ENCODE measurements at regions not wholly inside any gene's neighbourhood (a gene's known extent, or its start where the extent isn't known, plus 50 kb on each side); places are given as distances from the start of the nearest gene placed in this dataset.

DNA sequence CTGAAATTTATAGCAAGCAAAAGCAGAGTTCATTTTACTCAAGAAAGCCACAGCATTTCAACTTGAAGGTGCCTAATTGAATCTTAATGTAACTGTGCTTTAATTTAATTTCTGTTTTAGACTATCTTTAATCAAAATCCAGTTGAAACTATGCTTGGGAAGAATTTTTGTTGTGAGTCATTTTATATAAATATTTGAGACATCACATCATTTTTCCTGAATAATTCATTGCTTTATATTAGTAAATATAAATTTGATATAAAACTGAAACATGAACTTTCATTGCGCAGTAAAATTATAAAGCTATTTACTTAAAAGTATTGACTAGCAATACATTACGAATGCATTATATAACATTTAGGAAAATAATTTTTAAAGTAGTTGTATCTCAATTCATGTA is 1937.1 kb upstream of the CDH9 start:
- Histone ChIP-seq H3K9me3 (ENCODE audit: low read depth, low read length) (no peaks in the 10 kb centered on the region), H3K4me3 (ENCODE audit: insufficient read depth, low read length) (no peak overlapping the region), H3K27ac (ENCODE audit: low read depth, low read length) (no peak overlapping the region), H3K27me3 (ENCODE audit: insufficient read depth, low read length) (no peaks in the 10 kb centered on the region), H2AFZ (ENCODE audit: low read length) (no peak overlapping the region), H3K4me1 (ENCODE audit: insufficient read depth, low read length) (no peaks in the 10 kb centered on the region), H3K4me2 (ENCODE audit: insufficient read depth, low read length) (no peak overlapping the region), H4K20me1 (ENCODE audit: insufficient read depth, low read length) (no peaks in the 10 kb centered on the region), H3K36me3 (ENCODE audit: insufficient read depth, low read length) (no peaks in the 10 kb centered on the region), H3K79me2 (ENCODE audit: insufficient read depth, low read length) (no peaks in the 10 kb centered on the region)
- TF ChIP-seq, protein P1, sequence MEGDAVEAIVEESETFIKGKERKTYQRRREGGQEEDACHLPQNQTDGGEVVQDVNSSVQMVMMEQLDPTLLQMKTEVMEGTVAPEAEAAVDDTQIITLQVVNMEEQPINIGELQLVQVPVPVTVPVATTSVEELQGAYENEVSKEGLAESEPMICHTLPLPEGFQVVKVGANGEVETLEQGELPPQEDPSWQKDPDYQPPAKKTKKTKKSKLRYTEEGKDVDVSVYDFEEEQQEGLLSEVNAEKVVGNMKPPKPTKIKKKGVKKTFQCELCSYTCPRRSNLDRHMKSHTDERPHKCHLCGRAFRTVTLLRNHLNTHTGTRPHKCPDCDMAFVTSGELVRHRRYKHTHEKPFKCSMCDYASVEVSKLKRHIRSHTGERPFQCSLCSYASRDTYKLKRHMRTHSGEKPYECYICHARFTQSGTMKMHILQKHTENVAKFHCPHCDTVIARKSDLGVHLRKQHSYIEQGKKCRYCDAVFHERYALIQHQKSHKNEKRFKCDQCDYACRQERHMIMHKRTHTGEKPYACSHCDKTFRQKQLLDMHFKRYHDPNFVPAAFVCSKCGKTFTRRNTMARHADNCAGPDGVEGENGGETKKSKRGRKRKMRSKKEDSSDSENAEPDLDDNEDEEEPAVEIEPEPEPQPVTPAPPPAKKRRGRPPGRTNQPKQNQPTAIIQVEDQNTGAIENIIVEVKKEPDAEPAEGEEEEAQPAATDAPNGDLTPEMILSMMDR (IDR thresholded peaks at IDR 0.05; ENCODE audit: extremely low read depth, low read depth, low read length), result no peak
- DNase-seq (ENCODE audit: insufficient read length, low spot score, missing footprints), result no peak

DNA sequence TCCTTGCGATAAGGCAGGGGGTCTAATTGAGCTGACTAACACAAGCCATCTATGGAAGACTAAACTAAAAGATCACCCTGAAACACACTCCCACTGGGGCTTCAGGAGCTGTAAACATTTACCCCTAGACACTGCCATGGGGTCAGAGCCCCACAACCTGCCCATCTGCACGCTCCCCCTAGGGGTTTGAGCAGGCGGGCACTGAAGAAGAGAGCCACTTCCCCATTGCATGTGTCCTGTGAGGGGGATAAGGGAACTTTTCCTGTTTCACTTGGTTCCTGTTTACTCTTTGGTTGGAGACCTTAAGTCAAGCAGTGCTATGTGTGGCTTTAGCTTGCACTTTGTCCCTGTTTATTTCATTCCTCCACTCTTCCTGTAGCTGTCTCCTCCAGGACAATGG is 1929.5 kb upstream of the CDH9 start:
- H3K79me2 ChIP-seq (ENCODE audit: insufficient read depth, low read length), result no peaks in the 10 kb centered on the region
- DNase-seq (ENCODE audit: insufficient read length, low spot score, missing footprints), result no peak
- H3K4me2 ChIP-seq (ENCODE audit: insufficient read depth, low read length), result no peak overlapping the region
- H3K4me1 ChIP-seq (ENCODE audit: insufficient read depth, low read length), result no peaks in the 10 kb centered on the region
- H3K4me3 ChIP-seq (ENCODE audit: insufficient read depth, low read length), result no peak overlapping the region
- TF ChIP-seq, protein P1 (IDR thresholded peaks at IDR 0.05; ENCODE audit: extremely low read depth, low read depth, low read length), result no peak
- H3K27me3 ChIP-seq (ENCODE audit: insufficient read depth, low read length), result no peaks in the 10 kb centered on the region
- H3K27ac ChIP-seq (ENCODE audit: low read depth, low read length), result no peak overlapping the region
- no peaks in the 10 kb centered on the region for H3K9me3 ChIP-seq (ENCODE audit: low read depth, low read length)
- H3K36me3 ChIP-seq (ENCODE audit: insufficient read depth, low read length), result no peaks in the 10 kb centered on the region
- no peak overlapping the region for H2AFZ ChIP-seq (ENCODE audit: low read length)
- no peaks in the 10 kb centered on the region for H4K20me1 ChIP-seq (ENCODE audit: insufficient read depth, low read length)

DNA sequence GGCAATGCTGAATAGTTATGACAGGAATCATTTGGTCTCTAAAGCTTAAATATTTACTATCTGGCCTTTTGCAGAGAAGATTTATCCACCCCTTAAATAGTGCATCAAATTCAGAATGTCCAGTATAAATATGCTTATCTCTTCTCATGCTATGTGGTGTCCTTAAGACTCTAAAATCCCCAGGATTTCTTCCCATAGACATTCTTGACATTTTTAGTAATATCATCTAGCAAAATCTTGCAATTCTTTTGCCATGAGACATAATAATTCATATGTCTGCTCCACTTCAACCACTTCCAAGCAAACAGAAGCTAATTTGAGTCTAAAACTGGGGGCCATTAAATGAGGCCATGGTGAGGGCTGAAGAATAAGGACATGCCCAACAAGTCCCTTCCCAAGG is 1923.4 kb upstream of the CDH9 start:
- H3K79me2 ChIP-seq (ENCODE audit: insufficient read depth, low read length), result no peaks in the 10 kb centered on the region
- H3K27ac ChIP-seq (ENCODE audit: low read depth, low read length), result no peak overlapping the region
- H3K4me2 ChIP-seq (ENCODE audit: insufficient read depth, low read length), result no peak overlapping the region
- H3K9me3 ChIP-seq (ENCODE audit: low read depth, low read length), result peaks cover 2% of the 10 kb centered on the region
- TF ChIP-seq, protein P1 (IDR thresholded peaks at IDR 0.05; ENCODE audit: extremely low read depth, low read depth, low read length), result no peak
- no peaks in the 10 kb centered on the region for H3K36me3 ChIP-seq (ENCODE audit: insufficient read depth, low read length)
- H3K4me1 ChIP-seq (ENCODE audit: insufficient read depth, low read length), result no peaks in the 10 kb centered on the region
- no peak overlapping the region for H3K4me3 ChIP-seq (ENCODE audit: insufficient read depth, low read length)
- H4K20me1 ChIP-seq (ENCODE audit: insufficient read depth, low read length), result no peaks in the 10 kb centered on the region
- no peak for DNase-seq (ENCODE audit: insufficient read length, low spot score, missing footprints)
- H3K27me3 ChIP-seq (ENCODE audit: insufficient read depth, low read length), result no peaks in the 10 kb centered on the region
- H2AFZ ChIP-seq (ENCODE audit: low read length), result no peak overlapping the region

DNA sequence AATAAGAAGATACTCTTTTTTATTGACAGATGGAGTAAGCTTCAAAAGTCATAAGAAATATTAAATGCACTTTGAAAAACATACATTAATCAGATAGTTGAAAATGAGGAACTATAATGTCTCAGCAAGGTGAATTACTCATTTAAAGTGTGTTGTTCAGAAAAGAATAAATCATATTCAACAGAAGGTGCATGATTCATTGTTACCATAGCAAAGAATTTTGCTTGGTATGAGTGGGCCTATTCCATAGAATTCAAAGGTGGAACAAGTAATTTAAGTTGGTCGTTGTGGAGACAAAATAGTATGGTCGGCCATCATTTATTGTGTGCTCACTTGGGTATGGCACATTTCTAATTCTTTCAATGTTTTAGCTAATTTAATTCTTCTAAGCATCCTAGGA is 1920.2 kb upstream of the CDH9 start:
- H3K4me1 ChIP-seq (ENCODE audit: insufficient read depth, low read length), result no peaks in the 10 kb centered on the region
- no peak for DNase-seq (ENCODE audit: insufficient read length, low spot score, missing footprints)
- TF ChIP-seq, protein P1 (IDR thresholded peaks at IDR 0.05; ENCODE audit: extremely low read depth, low read depth, low read length), result no peak

More for the DNA sequence above, 1920.2 kb upstream of the CDH9 start:
- Histone ChIP-seq H3K4me2 (ENCODE audit: insufficient read depth, low read length) (no peak overlapping the region), H4K20me1 (ENCODE audit: insufficient read depth, low read length) (no peaks in the 10 kb centered on the region), H3K27ac (ENCODE audit: low read depth, low read length) (no peak overlapping the region), H3K27me3 (ENCODE audit: insufficient read depth, low read length) (no peaks in the 10 kb centered on the region), H3K4me3 (ENCODE audit: insufficient read depth, low read length) (no peak overlapping the region), H2AFZ (ENCODE audit: low read length) (no peak overlapping the region), H3K79me2 (ENCODE audit: insufficient read depth, low read length) (no peaks in the 10 kb centered on the region), H3K36me3 (ENCODE audit: insufficient read depth, low read length) (no peaks in the 10 kb centered on the region), H3K9me3 (ENCODE audit: low read depth, low read length) (peaks cover 2% of the 10 kb centered on the region)

All from osteoblast (primary cell).